ENCODE measurements at regions not wholly inside any gene's neighbourhood (a gene's known extent, or its start where the extent isn't known, plus 50 kb on each side); places are given as distances from the start of the nearest gene placed in this dataset.

- no peaks in the 10 kb centered on the region for H3K4me1 ChIP-seq (ENCODE audit: control insufficient read depth, insufficient read depth, low read length)
- H3K4me3 ChIP-seq (ENCODE audit: insufficient read depth, low read depth, low read length), result no peak overlapping the region
- no peak overlapping the region for H4K91ac ChIP-seq (ENCODE audit: insufficient read depth, low read depth, low read length)
- no peak overlapping the region for H3K18ac ChIP-seq (ENCODE audit: low read depth, low read length)
- no TSS peak for BruUV-seq (replicated peaks)
- intact Hi-C loops (cut with micrococcal nuclease) (no loop called here), in situ Hi-C loops (cut with MboI; ENCODE audit: low sequenced_read_pairs) (no loop called here), dilution Hi-C loops (cut with HindIII; ENCODE audit: low sequenced_read_pairs, unreplicated experiment) (no loop called here)
- H3K9ac ChIP-seq (ENCODE audit: low read depth, low read length), result no peak overlapping the region
- H3K9me1 ChIP-seq (ENCODE audit: insufficient read depth, low read length), result no peaks in the 10 kb centered on the region
- no peaks in the 10 kb centered on the region for H3K27me3 ChIP-seq (ENCODE audit: control insufficient read depth, insufficient read depth, low read length)
- no peak overlapping the region for H4K5ac ChIP-seq (ENCODE audit: low read depth, low read length)
- ATAC-seq (ENCODE audit: low read depth) (no peak), DNase-seq (no peak)
- H3K9me3 ChIP-seq (ENCODE audit: control insufficient read depth, insufficient read depth, low read length), result peaks cover 16% of the 10 kb centered on the region
- H3K4me2 ChIP-seq (ENCODE audit: low read depth, low read length), result no peak overlapping the region
- no peak for TF ChIP-seq POLR2A (IDR thresholded peaks at IDR 0.05; ENCODE audit: low read depth, low read length)
- TF ChIP-seq, protein P1, sequence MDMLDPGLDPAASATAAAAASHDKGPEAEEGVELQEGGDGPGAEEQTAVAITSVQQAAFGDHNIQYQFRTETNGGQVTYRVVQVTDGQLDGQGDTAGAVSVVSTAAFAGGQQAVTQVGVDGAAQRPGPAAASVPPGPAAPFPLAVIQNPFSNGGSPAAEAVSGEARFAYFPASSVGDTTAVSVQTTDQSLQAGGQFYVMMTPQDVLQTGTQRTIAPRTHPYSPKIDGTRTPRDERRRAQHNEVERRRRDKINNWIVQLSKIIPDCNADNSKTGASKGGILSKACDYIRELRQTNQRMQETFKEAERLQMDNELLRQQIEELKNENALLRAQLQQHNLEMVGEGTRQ (IDR thresholded peaks at IDR 0.05; ENCODE audit: low read depth, low read length), result no peak
- no peak for TF ChIP-seq RCOR1 (IDR thresholded peaks at IDR 0.05; ENCODE audit: insufficient replicate concordance, low read length)
- no peak for TF ChIP-seq MXI1 (IDR thresholded peaks at IDR 0.05; ENCODE audit: borderline replicate concordance, low read depth, low read length)
- TF ChIP-seq SMC3 (IDR thresholded peaks at IDR 0.05; ENCODE audit: low read depth, low read length), result no peak
- no peak for TF ChIP-seq CHD1 (IDR thresholded peaks at IDR 0.05; ENCODE audit: low read depth, low read length)
- no peak for TF ChIP-seq CEBPB (IDR thresholded peaks at IDR 0.05; ENCODE audit: low read depth, low read length)
- TF ChIP-seq, protein P2, sequence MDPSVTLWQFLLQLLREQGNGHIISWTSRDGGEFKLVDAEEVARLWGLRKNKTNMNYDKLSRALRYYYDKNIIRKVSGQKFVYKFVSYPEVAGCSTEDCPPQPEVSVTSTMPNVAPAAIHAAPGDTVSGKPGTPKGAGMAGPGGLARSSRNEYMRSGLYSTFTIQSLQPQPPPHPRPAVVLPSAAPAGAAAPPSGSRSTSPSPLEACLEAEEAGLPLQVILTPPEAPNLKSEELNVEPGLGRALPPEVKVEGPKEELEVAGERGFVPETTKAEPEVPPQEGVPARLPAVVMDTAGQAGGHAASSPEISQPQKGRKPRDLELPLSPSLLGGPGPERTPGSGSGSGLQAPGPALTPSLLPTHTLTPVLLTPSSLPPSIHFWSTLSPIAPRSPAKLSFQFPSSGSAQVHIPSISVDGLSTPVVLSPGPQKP (IDR thresholded peaks at IDR 0.05; ENCODE audit: borderline replicate concordance, low read depth, low read length), result no peak
- no peak for TF ChIP-seq MAFK (IDR thresholded peaks at IDR 0.05; ENCODE audit: low read depth, low read length)
- TF ChIP-seq RAD21 (IDR thresholded peaks at IDR 0.05; ENCODE audit: low read length), result no peak
- TF ChIP-seq, protein P3, sequence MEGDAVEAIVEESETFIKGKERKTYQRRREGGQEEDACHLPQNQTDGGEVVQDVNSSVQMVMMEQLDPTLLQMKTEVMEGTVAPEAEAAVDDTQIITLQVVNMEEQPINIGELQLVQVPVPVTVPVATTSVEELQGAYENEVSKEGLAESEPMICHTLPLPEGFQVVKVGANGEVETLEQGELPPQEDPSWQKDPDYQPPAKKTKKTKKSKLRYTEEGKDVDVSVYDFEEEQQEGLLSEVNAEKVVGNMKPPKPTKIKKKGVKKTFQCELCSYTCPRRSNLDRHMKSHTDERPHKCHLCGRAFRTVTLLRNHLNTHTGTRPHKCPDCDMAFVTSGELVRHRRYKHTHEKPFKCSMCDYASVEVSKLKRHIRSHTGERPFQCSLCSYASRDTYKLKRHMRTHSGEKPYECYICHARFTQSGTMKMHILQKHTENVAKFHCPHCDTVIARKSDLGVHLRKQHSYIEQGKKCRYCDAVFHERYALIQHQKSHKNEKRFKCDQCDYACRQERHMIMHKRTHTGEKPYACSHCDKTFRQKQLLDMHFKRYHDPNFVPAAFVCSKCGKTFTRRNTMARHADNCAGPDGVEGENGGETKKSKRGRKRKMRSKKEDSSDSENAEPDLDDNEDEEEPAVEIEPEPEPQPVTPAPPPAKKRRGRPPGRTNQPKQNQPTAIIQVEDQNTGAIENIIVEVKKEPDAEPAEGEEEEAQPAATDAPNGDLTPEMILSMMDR (conservative IDR thresholded peaks at IDR 0.05; ENCODE audit: low read depth, low read length), result no peak
- no peak for TF ChIP-seq NFE2L2 (IDR thresholded peaks at IDR 0.05; ENCODE audit: low read depth, low read length)
- H2BK20ac ChIP-seq (ENCODE audit: low read depth, low read length), result no peak overlapping the region
- no peaks in the 10 kb centered on the region for H3K79me1 ChIP-seq (ENCODE audit: low read depth in 1 of 2, low read length in 2 of 2)
- no peak overlapping the region for H3K27ac ChIP-seq (ENCODE audit: insufficient read depth, low read length)
- H2BK15ac ChIP-seq (ENCODE audit: low read depth, low read length), result no peak overlapping the region
- no peak overlapping the region for H2AK9ac ChIP-seq (replicated peaks; ENCODE audit: low read depth, low read length, poor library complexity)
- WGBS, 2 experiments (ENCODE audit: extremely low coverage in 2 of 2, insufficient read length in 1 of 2), result no CpG with 5 or more reads among the region's 1 CpG
- POLR2A ChIA-PET (ENCODE audit: unreplicated experiment), result no interaction called here
- H3K56ac ChIP-seq (ENCODE audit: extremely low read depth, insufficient read depth, low read length), result no peak overlapping the region
- H3K36me3 ChIP-seq (ENCODE audit: control insufficient read depth, insufficient read depth, low read length), result no peaks in the 10 kb centered on the region
- no peak overlapping the region for H4K8ac ChIP-seq (ENCODE audit: low read depth in 2 of 2, low read length in 2 of 2)
- no peak overlapping the region for H2BK120ac ChIP-seq (ENCODE audit: low read depth, low read length)
- H2BK5ac ChIP-seq (ENCODE audit: low read depth, low read length, poor library complexity, severe bottlenecking), result no peak overlapping the region
- CTCF ChIA-PET, result no interaction called here
- H3K14ac ChIP-seq (replicated peaks; ENCODE audit: low read depth, low read length), result no peak overlapping the region
- no peak overlapping the region for H3K23ac ChIP-seq (ENCODE audit: low read depth, low read length)
- H4K20me1 ChIP-seq (ENCODE audit: insufficient read depth, low read length), result no peaks in the 10 kb centered on the region
- H2AK5ac ChIP-seq (ENCODE audit: low read depth, low read length), result no peak overlapping the region
- H3K4ac ChIP-seq (ENCODE audit: low read depth, low read length), result no peak overlapping the region
- no peak overlapping the region for H2AFZ ChIP-seq (replicated peaks; ENCODE audit: low read length, poor library complexity)
Measured at GRCh38 chr5:23675456-23675855, 168.0 kb downstream of the PRDM9 start.

All from IMR-90 (cell line).